ENCODE measurements at regions not wholly inside any gene's neighbourhood (a gene's known extent, or its start where the extent isn't known, plus 50 kb on each side); places are given as distances from the start of the nearest gene placed in this dataset.

DNA sequence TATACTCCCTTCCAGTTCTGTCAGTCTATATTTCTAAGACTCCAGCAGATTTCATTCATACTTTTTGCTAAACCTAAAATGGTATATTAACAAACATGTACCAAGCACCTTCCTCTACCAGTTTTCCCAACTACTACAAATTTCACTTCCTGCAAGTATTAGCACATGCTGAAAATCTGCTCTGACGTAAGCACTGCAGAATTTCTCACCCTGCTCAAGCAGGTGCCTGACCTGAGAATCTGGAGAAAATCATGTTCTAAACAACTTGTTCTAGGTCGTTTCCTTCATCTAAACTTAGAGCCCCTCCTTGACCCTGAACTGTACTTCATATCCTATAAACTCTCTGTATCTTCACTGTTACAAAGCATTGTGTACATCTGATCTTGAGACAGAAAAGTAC is 380.7 kb upstream of the NOCT start:
- Histone ChIP-seq H3K27me3 (ENCODE audit: control insufficient read depth, extremely low read depth, insufficient read depth, low read length) (no peaks in the 10 kb centered on the region), H3K36me3 (ENCODE audit: control insufficient read depth in 2 of 2, extremely low read depth in 1 of 2, insufficient read depth in 2 of 2, low read length in 2 of 2) (no peaks in the 10 kb centered on the region), H2AFZ (ENCODE audit: control insufficient read depth, low read length) (no peak overlapping the region), H3K4me2 (ENCODE audit: control insufficient read depth, extremely low read depth, insufficient read depth, low read depth, low read length) (no peak overlapping the region), H3K79me2 (ENCODE audit: control insufficient read depth, insufficient read depth, low read length) (no peaks in the 10 kb centered on the region), H3K27ac (ENCODE audit: control insufficient read depth, insufficient read depth, low read length) (no peak overlapping the region), H4K20me1 (ENCODE audit: control insufficient read depth, extremely low read depth, insufficient read depth, low read length) (no peaks in the 10 kb centered on the region), H3K4me1 (ENCODE audit: control insufficient read depth, extremely low read depth, insufficient read depth, low read length) (peaks cover 3% of the 10 kb centered on the region), H3K9me1 (ENCODE audit: control insufficient read depth, extremely low read depth, insufficient read depth, low read length) (no peaks in the 10 kb centered on the region), H3K4me3 (ENCODE audit: control insufficient read depth in 2 of 3, extremely low read depth in 1 of 3, insufficient read depth in 2 of 3, low read depth in 1 of 3, low read length in 3 of 3) (no peak overlapping the region), H3K9ac (ENCODE audit: control insufficient read depth, extremely low read depth, insufficient read depth, low read length) (no peak overlapping the region), H3K9me3 (ENCODE audit: control insufficient read depth, low read depth, low read length) (no peaks in the 10 kb centered on the region)
- TF ChIP-seq, protein P1, sequence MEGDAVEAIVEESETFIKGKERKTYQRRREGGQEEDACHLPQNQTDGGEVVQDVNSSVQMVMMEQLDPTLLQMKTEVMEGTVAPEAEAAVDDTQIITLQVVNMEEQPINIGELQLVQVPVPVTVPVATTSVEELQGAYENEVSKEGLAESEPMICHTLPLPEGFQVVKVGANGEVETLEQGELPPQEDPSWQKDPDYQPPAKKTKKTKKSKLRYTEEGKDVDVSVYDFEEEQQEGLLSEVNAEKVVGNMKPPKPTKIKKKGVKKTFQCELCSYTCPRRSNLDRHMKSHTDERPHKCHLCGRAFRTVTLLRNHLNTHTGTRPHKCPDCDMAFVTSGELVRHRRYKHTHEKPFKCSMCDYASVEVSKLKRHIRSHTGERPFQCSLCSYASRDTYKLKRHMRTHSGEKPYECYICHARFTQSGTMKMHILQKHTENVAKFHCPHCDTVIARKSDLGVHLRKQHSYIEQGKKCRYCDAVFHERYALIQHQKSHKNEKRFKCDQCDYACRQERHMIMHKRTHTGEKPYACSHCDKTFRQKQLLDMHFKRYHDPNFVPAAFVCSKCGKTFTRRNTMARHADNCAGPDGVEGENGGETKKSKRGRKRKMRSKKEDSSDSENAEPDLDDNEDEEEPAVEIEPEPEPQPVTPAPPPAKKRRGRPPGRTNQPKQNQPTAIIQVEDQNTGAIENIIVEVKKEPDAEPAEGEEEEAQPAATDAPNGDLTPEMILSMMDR (optimal IDR thresholded peaks at IDR 0.05 in 1 of 3, IDR thresholded peaks at IDR 0.05 in 1 of 3, conservative IDR thresholded peaks at IDR 0.05 in 1 of 3; ENCODE audit: extremely low read depth in 1 of 3, insufficient read depth in 2 of 3, low read length in 3 of 3): no peak
- no peak for TF ChIP-seq EZH2 (IDR thresholded peaks at IDR 0.05; ENCODE audit: low read length)
- DNase-seq (ENCODE audit: low read depth, low spot score) (no peak), FAIRE-seq (no peak)
- dilution Hi-C loops (cut with MboI; ENCODE audit: extremely low pct_ligation_motif_present, low sequenced_read_pairs): no loop called here

DNA sequence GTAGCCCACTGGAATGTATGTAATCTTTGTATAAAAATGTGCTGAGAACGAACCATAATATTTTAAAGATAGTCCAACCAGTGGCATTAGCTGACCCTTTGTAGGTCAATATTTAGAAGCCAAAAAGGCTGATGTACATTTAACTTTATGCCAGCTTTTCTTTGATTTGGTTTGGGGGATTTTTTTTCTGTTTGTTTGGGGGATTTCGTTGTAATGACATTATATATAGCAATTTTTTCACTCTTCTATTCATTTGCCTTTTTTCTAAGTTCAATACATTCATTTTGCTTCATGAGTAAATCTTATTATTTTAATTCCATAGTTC is 382.0 kb upstream of the NOCT start:
- H3K36me3 ChIP-seq (ENCODE audit: control insufficient read depth in 2 of 2, extremely low read depth in 1 of 2, insufficient read depth in 2 of 2, low read length in 2 of 2): no peaks in the 10 kb centered on the region
- no peaks in the 10 kb centered on the region for H3K9me1 ChIP-seq (ENCODE audit: control insufficient read depth, extremely low read depth, insufficient read depth, low read length)
- H3K4me3 ChIP-seq (ENCODE audit: control insufficient read depth in 2 of 3, extremely low read depth in 1 of 3, insufficient read depth in 2 of 3, low read depth in 1 of 3, low read length in 3 of 3): no peak overlapping the region
- no peak for DNase-seq (ENCODE audit: low read depth, low spot score)
- no peaks in the 10 kb centered on the region for H4K20me1 ChIP-seq (ENCODE audit: control insufficient read depth, extremely low read depth, insufficient read depth, low read length)
- H3K4me1 ChIP-seq (ENCODE audit: control insufficient read depth, extremely low read depth, insufficient read depth, low read length): no peaks in the 10 kb centered on the region
- H3K9ac ChIP-seq (ENCODE audit: control insufficient read depth, extremely low read depth, insufficient read depth, low read length): no peak overlapping the region
- no peaks in the 10 kb centered on the region for H3K79me2 ChIP-seq (ENCODE audit: control insufficient read depth, insufficient read depth, low read length)
- no peaks in the 10 kb centered on the region for H3K9me3 ChIP-seq (ENCODE audit: control insufficient read depth, low read depth, low read length)
- H3K27me3 ChIP-seq (ENCODE audit: control insufficient read depth, extremely low read depth, insufficient read depth, low read length): no peaks in the 10 kb centered on the region
- H2AFZ ChIP-seq (ENCODE audit: control insufficient read depth, low read length): no peak overlapping the region
- FAIRE-seq: no peak
- dilution Hi-C loops (cut with MboI; ENCODE audit: extremely low pct_ligation_motif_present, low sequenced_read_pairs): no loop called here
- TF ChIP-seq, protein P1 (optimal IDR thresholded peaks at IDR 0.05 in 1 of 3, IDR thresholded peaks at IDR 0.05 in 1 of 3, conservative IDR thresholded peaks at IDR 0.05 in 1 of 3; ENCODE audit: extremely low read depth in 1 of 3, insufficient read depth in 2 of 3, low read length in 3 of 3): no peak
- TF ChIP-seq EZH2 (IDR thresholded peaks at IDR 0.05; ENCODE audit: low read length): no peak
- no peak overlapping the region for H3K4me2 ChIP-seq (ENCODE audit: control insufficient read depth, extremely low read depth, insufficient read depth, low read depth, low read length)
- no peak overlapping the region for H3K27ac ChIP-seq (ENCODE audit: control insufficient read depth, insufficient read depth, low read length)
